IMR-90 (cell line): ENCODE measurements at regions not wholly inside any gene's neighbourhood (a gene's known extent, or its start where the extent isn't known, plus 50 kb on each side); places are given as distances from the start of the nearest gene placed in this dataset.

Experiments used
- ATAC-seq: fragments of 200-7000 bp; cut with Tn5 transposase; 2 replicates; pipeline ENCODE4 v1.9.1; 2020; ENCODE audit warnings: low read depth, mild to moderate bottlenecking, moderate library complexity
- BruUV-seq: library from RNA; stranded (reverse); fragments of 400-500 nt; replicated peaks from 2 replicates; lab custom pipeline; 2021; lab: Mats Ljungman, UMichigan
- CTCF ChIA-PET: fragments of 300-600 bp; formaldehyde crosslinking; extraction: SDS; loops from one replicate; lab custom pipeline; 2021; ENCODE audit warnings: antibody characterized with exemption; lab: Yijun Ruan, JAX
- POLR2A ChIA-PET: fragments of 300-600 bp; sonication (Branson Sonifier 250); formaldehyde crosslinking; loops from one replicate; lab custom pipeline; 2022; ENCODE audit warnings: antibody characterized with exemption; ENCODE audit not compliant: unreplicated experiment; lab: Charles Lee
- DNase-seq: peaks from one replicate; pipeline ENCODE4 v3.0.0; 2013
- H2AFZ ChIP-seq: replicated peaks from 2 replicates; pipeline ENCODE3; 2013; ENCODE audit warnings: low read length, mild to moderate bottlenecking; ENCODE audit not compliant: poor library complexity
- H2AK5ac ChIP-seq: 2 replicates; pipeline ENCODE4 v1.6.1; 2013; ENCODE audit warnings: low read depth, low read length, inconsistent platforms
- H2AK9ac ChIP-seq: replicated peaks from 2 replicates; pipeline ENCODE3; 2013; ENCODE audit warnings: mild to moderate bottlenecking, low read depth, low read length, moderate library complexity; ENCODE audit not compliant: poor library complexity
- H2BK120ac ChIP-seq: 2 replicates; pipeline ENCODE4 v1.6.1; 2013; ENCODE audit warnings: low read depth, low read length, inconsistent platforms
- H2BK15ac ChIP-seq: 3 replicates; pipeline ENCODE4 v1.6.1; 2013; ENCODE audit warnings: low read depth, low read length, inconsistent platforms
- H2BK20ac ChIP-seq: 2 replicates; pipeline ENCODE4 v1.6.1; 2013; ENCODE audit warnings: low read depth, mild to moderate bottlenecking, inconsistent platforms, low read length, moderate library complexity
- H2BK5ac ChIP-seq: 2 replicates; pipeline ENCODE4 v1.6.1; 2013; ENCODE audit warnings: mild to moderate bottlenecking, low read depth, low read length, inconsistent platforms; ENCODE audit not compliant: poor library complexity, severe bottlenecking
- H3K14ac ChIP-seq: replicated peaks from 2 replicates; pipeline ENCODE4 v1.6.1; 2013; ENCODE audit warnings: low read depth, low read length, inconsistent platforms
- H3K18ac ChIP-seq: 2 replicates; pipeline ENCODE4 v1.6.1; 2013; ENCODE audit warnings: low read depth, low read length, control low read depth
- H3K23ac ChIP-seq: 2 replicates; pipeline ENCODE4 v1.6.1; 2013; ENCODE audit warnings: low read depth, low read length, inconsistent platforms
- H3K27ac ChIP-seq: 2 replicates; pipeline ENCODE4 v1.5.1; 2013; ENCODE audit warnings: mild to moderate bottlenecking, control low read depth, low read length; ENCODE audit not compliant: insufficient read depth
- H3K27me3 ChIP-seq: 2 replicates; pipeline ENCODE4 v1.6.1; 2013; ENCODE audit warnings: low read length; ENCODE audit not compliant: control insufficient read depth, insufficient read depth
- H3K36me3 ChIP-seq: 2 replicates; pipeline ENCODE4 v1.6.1; 2013; ENCODE audit warnings: low read length, mixed read lengths; ENCODE audit not compliant: control insufficient read depth, insufficient read depth
- H3K4ac ChIP-seq: 2 replicates; pipeline ENCODE4 v1.6.1; 2013; ENCODE audit warnings: low read depth, low read length, inconsistent platforms
- H3K4me1 ChIP-seq: 2 replicates; pipeline ENCODE4 v1.6.1; 2013; ENCODE audit warnings: low read length, mixed read lengths; ENCODE audit not compliant: control insufficient read depth, insufficient read depth
- H3K4me2 ChIP-seq: 2 replicates; pipeline ENCODE4 v1.6.1; 2013; ENCODE audit warnings: low read depth, mild to moderate bottlenecking, control low read depth, low read length, moderate library complexity
- H3K4me3 ChIP-seq: 2 replicates; pipeline ENCODE4 v1.5.1; 2013; ENCODE audit warnings: low read depth, mild to moderate bottlenecking, control low read depth, low read length, moderate library complexity; ENCODE audit not compliant: insufficient read depth
- H3K56ac ChIP-seq: 2 replicates; pipeline ENCODE4 v1.6.1; 2013; ENCODE audit warnings: low read length, inconsistent platforms; ENCODE audit not compliant: insufficient read depth; ENCODE audit errors: extremely low read depth
- H3K79me1 ChIP-seq, 2 experiments: 2 replicates each; pipeline ENCODE4 v1.6.1; 2013; ENCODE audit warnings: low read length in 2 of 2, inconsistent platforms in 1 of 2, low read depth in 1 of 2
- H3K9ac ChIP-seq: 2 replicates; pipeline ENCODE4 v1.6.1; 2013; ENCODE audit warnings: low read depth, low read length, control low read depth
- H3K9me1 ChIP-seq: 2 replicates; pipeline ENCODE4 v1.6.1; 2013; ENCODE audit warnings: low read length, inconsistent platforms; ENCODE audit not compliant: insufficient read depth
- H3K9me3 ChIP-seq: 2 replicates; pipeline ENCODE4 v1.6.1; 2013; ENCODE audit warnings: low read length; ENCODE audit not compliant: control insufficient read depth, insufficient read depth
- H4K20me1 ChIP-seq: 2 replicates; pipeline ENCODE4 v1.6.1; 2013; ENCODE audit warnings: low read length, inconsistent platforms; ENCODE audit not compliant: insufficient read depth
- H4K5ac ChIP-seq: 2 replicates; pipeline ENCODE4 v1.6.1; 2013; ENCODE audit warnings: mild to moderate bottlenecking, low read depth, low read length, control low read depth
- H4K8ac ChIP-seq, 2 experiments: 2 replicates each; pipeline ENCODE4 v1.6.1; 2013; ENCODE audit warnings: low read depth in 2 of 2, low read length in 2 of 2, control low read depth in 1 of 2, inconsistent platforms in 1 of 2
- H4K91ac ChIP-seq: 2 replicates; pipeline ENCODE4 v1.6.1; 2013; ENCODE audit warnings: low read depth, low read length, inconsistent platforms; ENCODE audit not compliant: insufficient read depth
- BHLHE40 ChIP-seq: fragments of 150-350 bp; IDR thresholded peaks from 2 replicates; pipeline ENCODE4 v1.6.1; 2016; ENCODE audit warnings: mild to moderate bottlenecking, low read depth, low read length
- CEBPB ChIP-seq: IDR thresholded peaks from 2 replicates; pipeline ENCODE4 v1.6.1; 2012; ENCODE audit warnings: low read depth, low read length, improper control_type of control experiment
- CHD1 ChIP-seq: IDR thresholded peaks from 2 replicates; pipeline ENCODE4 v1.6.1; 2012; ENCODE audit warnings: low read depth, low read length, improper control_type of control experiment
- FOS ChIP-seq: fragments of 150-350 bp; IDR thresholded peaks from 2 replicates; pipeline ENCODE4 v1.6.1; 2016; ENCODE audit warnings: low read depth, low read length
- MAFK ChIP-seq: IDR thresholded peaks from 2 replicates; pipeline ENCODE4 v1.6.1; 2012; ENCODE audit warnings: low read depth, low read length, improper control_type of control experiment
- MAZ ChIP-seq: IDR thresholded peaks from 2 replicates; pipeline ENCODE4 v1.6.1; 2012; ENCODE audit warnings: low read depth, mild to moderate bottlenecking, low read length, improper control_type of control experiment, moderate library complexity, borderline replicate concordance
- MXI1 ChIP-seq: IDR thresholded peaks from 2 replicates; pipeline ENCODE4 v1.6.1; 2012; ENCODE audit warnings: low read depth, mild to moderate bottlenecking, low read length, moderate library complexity, borderline replicate concordance
- NFE2L2 ChIP-seq: fragments of 150-350 bp; IDR thresholded peaks from 2 replicates; pipeline ENCODE4 v1.6.1; 2016; ENCODE audit warnings: low read depth, mild to moderate bottlenecking, low read length
- POLR2A ChIP-seq: IDR thresholded peaks from 2 replicates; pipeline ENCODE4 v1.6.1; 2012; ENCODE audit warnings: mild to moderate bottlenecking, low read depth, low read length
- RAD21 ChIP-seq: IDR thresholded peaks from 2 replicates; pipeline ENCODE4 v1.6.1; 2012; ENCODE audit warnings: low read length, improper control_type of control experiment
- RCOR1 ChIP-seq: IDR thresholded peaks from 2 replicates; pipeline ENCODE4 v1.6.1; 2012; ENCODE audit warnings: mild to moderate bottlenecking, low read length, improper control_type of control experiment; ENCODE audit not compliant: insufficient replicate concordance
- RFX5 ChIP-seq: IDR thresholded peaks from 2 replicates; pipeline ENCODE4 v1.8.0; 2012; ENCODE audit warnings: low read depth, mild to moderate bottlenecking, low read length, moderate library complexity
- SMC3 ChIP-seq: fragments of 150-350 bp; IDR thresholded peaks from 2 replicates; pipeline ENCODE4 v1.6.1; 2016; ENCODE audit warnings: low read depth, mild to moderate bottlenecking, antibody characterized with exemption, low read length, moderate library complexity
- WGBS, 2 experiments: methylation state at CpG; one replicate each; pipeline versions ENCODE4 v1.1.5 to v1.1.7; 2013; ENCODE audit warnings: missing lambda C conversion rate in 2 of 2; ENCODE audit not compliant: insufficient read length in 1 of 2; ENCODE audit errors: extremely low coverage in 2 of 2; 5-methylcytosine and 5-hydroxymethylcytosine counted together
- dilution Hi-C: fragments of 300-500 bp; cut with HindIII; formaldehyde crosslinking; loops from one replicate; pipeline ENCODE4 v1.14.3; 2018; ENCODE audit warnings: low sequenced_read_pairs; ENCODE audit not compliant: unreplicated experiment
- in situ Hi-C: fragments of 300-500 bp; cut with MboI; formaldehyde crosslinking; loops from 3 replicates; pipeline ENCODE4 v1.14.3; 2019; ENCODE audit warnings: low sequenced_read_pairs, inconsistent platforms, mixed read lengths
- intact Hi-C: fragments of 100-400 bp; cut with micrococcal nuclease; formaldehyde crosslinking; loops from 2 replicates; pipeline ENCODE4 v1.10.0; 2022
- TF ChIP-seq, protein P1 (sequence below): conservative IDR thresholded peaks from 2 replicates; pipeline ENCODE4 v1.5.1; 2012; ENCODE audit warnings: mild to moderate bottlenecking, low read depth, low read length, improper control_type of control experiment
- TF ChIP-seq, protein P2 (sequence below): fragments of 150-350 bp; IDR thresholded peaks from 2 replicates; pipeline ENCODE4 v1.6.1; 2017; ENCODE audit warnings: mild to moderate bottlenecking, antibody characterized with exemption, low read length, low read depth
- TF ChIP-seq, protein P3 (sequence below): fragments of 150-350 bp; IDR thresholded peaks from 2 replicates; pipeline ENCODE4 v1.6.1; 2016; ENCODE audit warnings: low read depth, mild to moderate bottlenecking, low read length, moderate library complexity, borderline replicate concordance

DNA sequence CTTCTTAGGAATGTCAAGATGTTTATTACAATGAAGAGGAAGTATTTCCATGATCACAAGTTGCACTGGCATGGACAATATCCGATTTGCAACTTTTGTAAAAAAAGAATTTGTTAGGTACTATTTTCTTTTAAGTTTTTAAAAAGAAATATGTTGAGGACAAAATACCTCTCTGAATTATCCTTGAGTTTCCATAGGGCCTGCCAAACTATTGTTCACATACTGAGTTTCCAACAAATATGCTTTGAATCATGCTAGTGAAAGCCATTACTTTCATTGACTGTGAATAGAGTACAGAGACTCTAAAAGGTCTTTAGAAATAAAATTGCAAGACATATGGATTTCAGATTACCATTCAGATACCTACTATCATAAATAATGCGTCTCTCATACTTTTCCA lies 566.1 kb downstream of the TMEM182 start:
- ATAC-seq = no peak
- H4K20me1 ChIP-seq = no peaks in the 10 kb centered on the region
- H2AFZ ChIP-seq = no peak overlapping the region
- no peaks in the 10 kb centered on the region for H3K36me3 ChIP-seq
- H2AK9ac ChIP-seq = no peak overlapping the region
- no peak overlapping the region for H3K9ac ChIP-seq
- no peaks in the 10 kb centered on the region for H3K9me3 ChIP-seq
- DNase-seq = no peak
- H2BK15ac ChIP-seq = no peak overlapping the region
- no peak overlapping the region for H4K8ac ChIP-seq
- H3K79me1 ChIP-seq = no peaks in the 10 kb centered on the region
- no peak overlapping the region for H2AK5ac ChIP-seq
- H4K5ac ChIP-seq = no peak overlapping the region
- no peaks in the 10 kb centered on the region for H3K4me1 ChIP-seq
- H3K27ac ChIP-seq = no peak overlapping the region
- H2BK20ac ChIP-seq = no peak overlapping the region
- TF ChIP-seq MAZ (no peak), SMC3 (no peak), MAFK (no peak), NFE2L2 (no peak), RCOR1 (no peak), BHLHE40 (no peak), FOS (no peak), CEBPB (no peak), CHD1 (no peak), POLR2A (no peak), RAD21 (no peak), MXI1 (no peak), RFX5 (no peak)
- TF ChIP-seq, protein P1, sequence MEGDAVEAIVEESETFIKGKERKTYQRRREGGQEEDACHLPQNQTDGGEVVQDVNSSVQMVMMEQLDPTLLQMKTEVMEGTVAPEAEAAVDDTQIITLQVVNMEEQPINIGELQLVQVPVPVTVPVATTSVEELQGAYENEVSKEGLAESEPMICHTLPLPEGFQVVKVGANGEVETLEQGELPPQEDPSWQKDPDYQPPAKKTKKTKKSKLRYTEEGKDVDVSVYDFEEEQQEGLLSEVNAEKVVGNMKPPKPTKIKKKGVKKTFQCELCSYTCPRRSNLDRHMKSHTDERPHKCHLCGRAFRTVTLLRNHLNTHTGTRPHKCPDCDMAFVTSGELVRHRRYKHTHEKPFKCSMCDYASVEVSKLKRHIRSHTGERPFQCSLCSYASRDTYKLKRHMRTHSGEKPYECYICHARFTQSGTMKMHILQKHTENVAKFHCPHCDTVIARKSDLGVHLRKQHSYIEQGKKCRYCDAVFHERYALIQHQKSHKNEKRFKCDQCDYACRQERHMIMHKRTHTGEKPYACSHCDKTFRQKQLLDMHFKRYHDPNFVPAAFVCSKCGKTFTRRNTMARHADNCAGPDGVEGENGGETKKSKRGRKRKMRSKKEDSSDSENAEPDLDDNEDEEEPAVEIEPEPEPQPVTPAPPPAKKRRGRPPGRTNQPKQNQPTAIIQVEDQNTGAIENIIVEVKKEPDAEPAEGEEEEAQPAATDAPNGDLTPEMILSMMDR = no peak
- TF ChIP-seq, protein P2, sequence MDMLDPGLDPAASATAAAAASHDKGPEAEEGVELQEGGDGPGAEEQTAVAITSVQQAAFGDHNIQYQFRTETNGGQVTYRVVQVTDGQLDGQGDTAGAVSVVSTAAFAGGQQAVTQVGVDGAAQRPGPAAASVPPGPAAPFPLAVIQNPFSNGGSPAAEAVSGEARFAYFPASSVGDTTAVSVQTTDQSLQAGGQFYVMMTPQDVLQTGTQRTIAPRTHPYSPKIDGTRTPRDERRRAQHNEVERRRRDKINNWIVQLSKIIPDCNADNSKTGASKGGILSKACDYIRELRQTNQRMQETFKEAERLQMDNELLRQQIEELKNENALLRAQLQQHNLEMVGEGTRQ = no peak
- TF ChIP-seq, protein P3, sequence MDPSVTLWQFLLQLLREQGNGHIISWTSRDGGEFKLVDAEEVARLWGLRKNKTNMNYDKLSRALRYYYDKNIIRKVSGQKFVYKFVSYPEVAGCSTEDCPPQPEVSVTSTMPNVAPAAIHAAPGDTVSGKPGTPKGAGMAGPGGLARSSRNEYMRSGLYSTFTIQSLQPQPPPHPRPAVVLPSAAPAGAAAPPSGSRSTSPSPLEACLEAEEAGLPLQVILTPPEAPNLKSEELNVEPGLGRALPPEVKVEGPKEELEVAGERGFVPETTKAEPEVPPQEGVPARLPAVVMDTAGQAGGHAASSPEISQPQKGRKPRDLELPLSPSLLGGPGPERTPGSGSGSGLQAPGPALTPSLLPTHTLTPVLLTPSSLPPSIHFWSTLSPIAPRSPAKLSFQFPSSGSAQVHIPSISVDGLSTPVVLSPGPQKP = no peak
- H3K9me1 ChIP-seq = no peaks in the 10 kb centered on the region
- no peak overlapping the region for H3K14ac ChIP-seq
- H3K18ac ChIP-seq = no peak overlapping the region
- H4K91ac ChIP-seq = no peak overlapping the region
- no peak overlapping the region for H3K4me3 ChIP-seq
- dilution Hi-C loops = no loop called here
- POLR2A ChIA-PET = no interaction called here
- no peak overlapping the region for H2BK5ac ChIP-seq
- CTCF ChIA-PET = interaction anchor here (0.5 to 0.7 kb wide), 2 partner anchors 16 to 33 kb away, joined by 3 to 4 read pairs; no protein-coding TSS in a partner anchor
- no peak overlapping the region for H3K4ac ChIP-seq
- in situ Hi-C loops = no loop called here
- no CpG with 5 or more reads among the region's 2 CpGs for WGBS, 2 experiments
- BruUV-seq = no TSS peak
- no peak overlapping the region for H3K56ac ChIP-seq
- H3K27me3 ChIP-seq = no peaks in the 10 kb centered on the region
- no peak overlapping the region for H3K23ac ChIP-seq
- H3K4me2 ChIP-seq = no peak overlapping the region
- no peak overlapping the region for H2BK120ac ChIP-seq
- intact Hi-C loops = no loop called here
